HEK293T (cell line): ENCODE measurements at regions not wholly inside any gene's neighbourhood (a gene's known extent, or its start where the extent isn't known, plus 50 kb on each side); places are given as distances from the start of the nearest gene placed in this dataset.

Source experiments
- CTCF ChIA-PET: fragments of 350-600 bp; formaldehyde crosslinking; extraction: SDS; loops from one replicate; lab custom pipeline; 2021; ENCODE audit warnings: antibody characterized with exemption, inconsistent platforms; lab: Yijun Ruan, JAX
- POLR2A ChIA-PET: fragments of 350-600 bp; formaldehyde crosslinking; extraction: SDS; loops from one replicate; lab custom pipeline; 2020; ENCODE audit warnings: antibody characterized with exemption, inconsistent platforms; lab: Yijun Ruan, JAX
- DNase-seq: peaks from one replicate; pipeline ENCODE4 v3.0.0; 2012; ENCODE audit warnings: mixed read lengths; ENCODE audit errors: extremely low spot score
- ARNT ChIP-seq: fragments of 450-650 bp; IDR thresholded peaks from 2 replicates; pipeline ENCODE4 v1.6.1; 2017; ENCODE audit warnings: mild to moderate bottlenecking
- BHLHE40 ChIP-seq: fragments of 450-650 bp; IDR thresholded peaks from 2 replicates; pipeline ENCODE4 v1.6.1; 2016; ENCODE audit warnings: mild to moderate bottlenecking, moderate library complexity, borderline replicate concordance
- CTBP1 ChIP-seq: fragments of 450-650 bp; IDR thresholded peaks from 2 replicates; pipeline ENCODE4 v1.6.1; 2016; ENCODE audit warnings: borderline replicate concordance
- ELF4 ChIP-seq: fragments of 450-650 bp; IDR thresholded peaks from 2 replicates; pipeline ENCODE4 v1.6.1; 2017; ENCODE audit warnings: antibody characterized with exemption
- FOXA1 ChIP-seq: fragments of 450-650 bp; IDR thresholded peaks from 2 replicates; pipeline ENCODE4 v1.6.1; 2016; ENCODE audit warnings: mild to moderate bottlenecking
- FOXK2 ChIP-seq: fragments of 450-650 bp; IDR thresholded peaks from 2 replicates; pipeline ENCODE4 v1.6.1; 2016; ENCODE audit warnings: mild to moderate bottlenecking
- FOXM1 ChIP-seq: fragments of 450-650 bp; IDR thresholded peaks from 2 replicates; pipeline ENCODE4 v1.6.1; 2017; ENCODE audit warnings: mild to moderate bottlenecking, borderline replicate concordance
- HDGF ChIP-seq: fragments of 450-650 bp; IDR thresholded peaks from 2 replicates; pipeline ENCODE4 v1.6.1; 2017; ENCODE audit warnings: antibody characterized with exemption, borderline replicate concordance
- L3MBTL2 ChIP-seq: fragments of 450-650 bp; conservative IDR thresholded peaks from 2 replicates; pipeline ENCODE4 v1.6.1; 2016; ENCODE audit warnings: mild to moderate bottlenecking
- LEF1 ChIP-seq: fragments of 450-650 bp; IDR thresholded peaks from 2 replicates; pipeline ENCODE4 v1.6.1; 2017; ENCODE audit warnings: mild to moderate bottlenecking, borderline replicate concordance
- NFRKB ChIP-seq: fragments of 450-650 bp; IDR thresholded peaks from 2 replicates; pipeline ENCODE4 v1.6.1; 2016; ENCODE audit warnings: mild to moderate bottlenecking, moderate library complexity
- PKNOX1 ChIP-seq: fragments of 450-650 bp; IDR thresholded peaks from 2 replicates; pipeline ENCODE4 v1.6.1; 2016
- SP1 ChIP-seq: fragments of 450-650 bp; IDR thresholded peaks from 2 replicates; pipeline ENCODE4 v1.6.1; 2017
- SUZ12 ChIP-seq: fragments of 450-650 bp; IDR thresholded peaks from 2 replicates; pipeline ENCODE4 v1.6.1; 2016; ENCODE audit warnings: mild to moderate bottlenecking
- TARDBP ChIP-seq: fragments of 450-650 bp; IDR thresholded peaks from 2 replicates; pipeline ENCODE4 v1.6.1; 2016
- ZNF384 ChIP-seq: fragments of 450-650 bp; IDR thresholded peaks from 2 replicates; pipeline ENCODE4 v1.6.1; 2016

- POLR2A ChIA-PET, result no interaction called here
- no peak for DNase-seq
- CTCF ChIA-PET, result interaction anchor here (0.7 to 1.8 kb wide), 2 partner anchors 27 to 85 kb away, joined by 3 to 5 read pairs; no protein-coding TSS in a partner anchor
- TF ChIP-seq FOXA1, result no peak
- no peak for TF ChIP-seq NFRKB
- TF ChIP-seq ZNF384, result no peak
- no peak for TF ChIP-seq CTBP1
- no peak for TF ChIP-seq SP1
- no peak for TF ChIP-seq ELF4
- TF ChIP-seq TARDBP, result no peak
Measured at GRCh38 chr15:35934383-35935049, 388.6 kb upstream of the DPH6 start.

GRCh38 chr15:35936284-35936683, 390.3 kb upstream of the DPH6 start:
- TF ChIP-seq LEF1, result no peak
- TF ChIP-seq FOXK2, result no peak
- TF ChIP-seq FOXA1, result peak; percentile 54; the same call in 1 of the 2 replicates
- TF ChIP-seq TARDBP, result no peak
- no peak for TF ChIP-seq L3MBTL2
- no peak for TF ChIP-seq ZNF384
- peak; percentile 23; the same call in 1 of the 2 replicates for TF ChIP-seq PKNOX1
- TF ChIP-seq SUZ12, result no peak
- no peak for TF ChIP-seq ARNT
- TF ChIP-seq CTBP1, result peak; percentile 42; the same call in 1 of the 2 replicates
- ChIA-PET CTCF (interaction anchor here (0.6 to 1.8 kb wide), 2 partner anchors 17 to 25 kb away, joined by 3 to 5 read pairs; no protein-coding TSS in a partner anchor), POLR2A (no interaction called here)
- DNase-seq, result no peak

- ChIA-PET POLR2A (no interaction called here), CTCF (no interaction called here)
- TF ChIP-seq FOXK2 (no peak), HDGF (no peak), BHLHE40 (no peak), SP1 (no peak), FOXM1 (no peak), L3MBTL2 (no peak), TARDBP (no peak), PKNOX1 (no peak), LEF1 (no peak), SUZ12 (no peak), ARNT (no peak), FOXA1 (no peak)
- no peak for DNase-seq
Measured at GRCh38 chr15:35937380-35937779, 391.4 kb upstream of the DPH6 start.

GRCh38 chr15:35944945-35945585, 399.1 kb upstream of the DPH6 start:
- DNase-seq, result no peak
- CTCF ChIA-PET, result no interaction called here
- POLR2A ChIA-PET, result no interaction called here
- no peak for TF ChIP-seq SUZ12
- TF ChIP-seq NFRKB, result no peak
- TF ChIP-seq ARNT, result no peak
- TF ChIP-seq FOXA1, result no peak
- TF ChIP-seq PKNOX1, result no peak
- TF ChIP-seq SP1, result no peak
- TF ChIP-seq FOXK2, result no peak
- TF ChIP-seq ZNF384, result no peak

GRCh38 chr15:35953424-35953823, 407.5 kb upstream of the DPH6 start:
- DNase-seq, result no peak
- CTCF ChIA-PET, result no interaction called here
- TF ChIP-seq FOXA1, result no peak
- no peak for TF ChIP-seq ZNF384
- no peak for TF ChIP-seq HDGF
- no peak for TF ChIP-seq ELF4
- TF ChIP-seq FOXM1, result no peak
- TF ChIP-seq ARNT, result no peak
- TF ChIP-seq LEF1, result no peak
- POLR2A ChIA-PET, result no interaction called here

- TF ChIP-seq BHLHE40, result no peak
- no peak for TF ChIP-seq HDGF
- TF ChIP-seq TARDBP, result no peak
- TF ChIP-seq FOXM1, result no peak
- no peak for TF ChIP-seq FOXK2
- TF ChIP-seq CTBP1, result no peak
- no peak for TF ChIP-seq PKNOX1
- no peak for TF ChIP-seq ZNF384
- no peak for TF ChIP-seq SUZ12
- TF ChIP-seq LEF1, result no peak
- no peak for TF ChIP-seq FOXA1
- TF ChIP-seq ELF4, result no peak
- TF ChIP-seq NFRKB, result no peak
- no peak for TF ChIP-seq ARNT
- no peak for DNase-seq
- ChIA-PET CTCF (no interaction called here), POLR2A (no interaction called here)
Measured at GRCh38 chr15:35956056-35956455, 410.1 kb upstream of the DPH6 start.
